Vagina (tissue), 2 donors: ENCODE measurements at regions not wholly inside any gene's neighbourhood (a gene's known extent, or its start where the extent isn't known, plus 50 kb on each side); places are given as distances from the start of the nearest gene placed in this dataset.

Experiments
- DNase-seq, 2 donors: peaks; one replicate each; pipeline ENCODE4 v3.0.0-alpha.2; 2017; ENCODE audit errors: extremely low spot score in 2 of 2
- H3K27ac ChIP-seq: fragments of 200-600 bp; sonication (generic); one replicate; pipeline ENCODE4 v1.5.1; 2019
- H3K27me3 ChIP-seq: fragments of 200-600 bp; sonication (generic); one replicate; pipeline ENCODE4 v1.5.1; 2019
- H3K36me3 ChIP-seq, 2 donors: fragments of 200-600 bp; sonication (generic); one replicate each; pipeline ENCODE4 v1.5.1; 2017 to 2019
- H3K4me1 ChIP-seq: fragments of 200-600 bp; sonication (generic); one replicate; pipeline ENCODE4 v1.5.1; 2019
- H3K4me3 ChIP-seq, 2 donors: fragments of 200-600 bp; sonication (generic); 1 replicate in 1 of 2; 2 replicates in 1 of 2; pipeline ENCODE4 v1.5.1; 2016 to 2019
- H3K9me3 ChIP-seq: fragments of 200-600 bp; sonication (generic); one replicate; pipeline ENCODE4 v1.5.1; 2019
- CTCF ChIP-seq, 3 experiments: fragments of 450-650 bp in 2 of 3; fragments of 200-600 bp in 1 of 3; sonication (generic) in 1 of 3; IDR thresholded peaks; one replicate each; pipeline ENCODE4 v1.5.1; 2017 to 2019; ENCODE audit warnings: antibody characterized with exemption in 3 of 3, mild to moderate bottlenecking in 2 of 3, moderate library complexity in 2 of 3
- POLR2A ChIP-seq, 2 donors: fragments of 450-650 bp; IDR thresholded peaks; one replicate each; pipeline ENCODE4 v1.6.1; 2017; ENCODE audit warnings: antibody characterized with exemption in 2 of 2, mild to moderate bottlenecking in 2 of 2, moderate library complexity in 2 of 2
- POLR2AphosphoS5 ChIP-seq, 2 donors: sonication (generic); formaldehyde crosslinking; IDR thresholded peaks; one replicate each; pipeline ENCODE4 v1.9.0; 2017; ENCODE audit warnings: antibody characterized with exemption in 2 of 2, mild to moderate bottlenecking in 2 of 2, low read depth in 1 of 2; ENCODE audit not compliant: insufficient read depth in 1 of 2
- intact Hi-C: fragments of 100-400 bp; cut with DNase I; formaldehyde crosslinking; loops from one replicate; pipeline ENCODE4 v1.15.1; 2023

DNA sequence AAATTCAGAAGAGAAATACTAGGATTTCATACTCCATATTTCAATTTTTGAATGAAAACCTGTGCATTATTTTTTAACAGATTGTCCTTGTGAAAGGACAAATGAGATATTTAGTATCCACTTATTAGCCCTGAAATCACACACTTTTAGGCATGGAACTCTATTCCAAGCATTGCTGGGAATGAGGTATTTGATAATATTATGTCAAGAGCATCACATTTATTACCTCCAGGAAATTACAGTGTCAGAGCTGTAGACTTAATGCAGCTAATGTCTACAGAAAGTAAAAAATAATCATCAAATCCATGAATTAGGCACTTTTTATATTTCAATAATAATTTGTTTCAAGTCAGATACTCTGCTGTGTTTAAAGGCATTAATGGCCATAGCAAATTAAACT is 753.8 kb downstream of the REEP3 start:
- no peak overlapping the region for H3K4me3 ChIP-seq
- no peaks in the 10 kb centered on the region for H3K4me1 ChIP-seq
- intact Hi-C loops, result no loop called here
- H3K27ac ChIP-seq, result no peak overlapping the region
- no peaks in the 10 kb centered on the region for H3K9me3 ChIP-seq
- no peak for DNase-seq
- H3K36me3 ChIP-seq, result no peaks in the 10 kb centered on the region
- no peaks in the 10 kb centered on the region for H3K27me3 ChIP-seq
- TF ChIP-seq CTCF (IDR thresholded peaks at IDR 0.05) (no peak), POLR2A (IDR thresholded peaks at IDR 0.05) (no peak), POLR2AphosphoS5 (IDR thresholded peaks at IDR 0.05; ENCODE audit: insufficient read depth in 1 of 2, low read depth in 1 of 2) (no peak)

- Histone ChIP-seq H3K36me3 (no peaks in the 10 kb centered on the region), H3K4me1 (no peaks in the 10 kb centered on the region), H3K27me3 (no peaks in the 10 kb centered on the region), H3K4me3 (no peak overlapping the region), H3K9me3 (no peaks in the 10 kb centered on the region), H3K27ac (no peak overlapping the region)
- DNase-seq, result no peak
- no peak for TF ChIP-seq POLR2A (IDR thresholded peaks at IDR 0.05)
- no peak for TF ChIP-seq POLR2AphosphoS5 (IDR thresholded peaks at IDR 0.05; ENCODE audit: insufficient read depth in 1 of 2, low read depth in 1 of 2)
- no peak for TF ChIP-seq CTCF (IDR thresholded peaks at IDR 0.05)
- intact Hi-C loops, result no loop called here
Observed at GRCh38 chr10:64275774-64276173, 754.6 kb downstream of the REEP3 start.

DNA sequence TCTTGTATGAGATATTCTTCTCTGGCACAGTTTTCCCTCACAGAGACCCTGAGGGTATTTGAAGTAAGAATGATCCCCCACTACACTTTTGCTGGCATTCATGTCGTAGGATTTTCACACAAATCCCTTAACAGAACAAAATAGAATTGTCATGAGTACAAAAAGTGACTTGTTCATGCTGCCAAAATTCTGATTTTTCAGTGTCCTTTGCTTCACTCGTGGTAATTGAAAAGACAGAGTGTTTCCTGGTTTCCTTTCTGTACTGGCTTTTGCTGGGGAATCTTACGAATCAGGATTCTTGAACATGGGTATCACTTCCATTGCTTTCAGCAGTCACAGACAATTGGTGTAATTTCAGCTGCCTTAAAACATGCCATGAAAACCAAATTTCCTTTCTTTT is 756.3 kb downstream of the REEP3 start:
- TF ChIP-seq CTCF (IDR thresholded peaks at IDR 0.05) (no peak), POLR2A (IDR thresholded peaks at IDR 0.05) (no peak), POLR2AphosphoS5 (IDR thresholded peaks at IDR 0.05; ENCODE audit: insufficient read depth in 1 of 2, low read depth in 1 of 2) (no peak)

GRCh38 chr10:64283621-64284020 is 762.4 kb downstream of the REEP3 start:
- TF ChIP-seq CTCF (IDR thresholded peaks at IDR 0.05) (no peak), POLR2A (IDR thresholded peaks at IDR 0.05) (no peak), POLR2AphosphoS5 (IDR thresholded peaks at IDR 0.05; ENCODE audit: insufficient read depth in 1 of 2, low read depth in 1 of 2) (no peak)

More for the DNA sequence above, 756.3 kb downstream of the REEP3 start:
- H3K36me3 ChIP-seq, result no peaks in the 10 kb centered on the region
- DNase-seq, result no peak
- no peaks in the 10 kb centered on the region for H3K9me3 ChIP-seq
- no peak overlapping the region for H3K27ac ChIP-seq
- intact Hi-C loops, result no loop called here
- H3K4me3 ChIP-seq, result no peak overlapping the region
- no peaks in the 10 kb centered on the region for H3K4me1 ChIP-seq
- H3K27me3 ChIP-seq, result no peaks in the 10 kb centered on the region

DNA sequence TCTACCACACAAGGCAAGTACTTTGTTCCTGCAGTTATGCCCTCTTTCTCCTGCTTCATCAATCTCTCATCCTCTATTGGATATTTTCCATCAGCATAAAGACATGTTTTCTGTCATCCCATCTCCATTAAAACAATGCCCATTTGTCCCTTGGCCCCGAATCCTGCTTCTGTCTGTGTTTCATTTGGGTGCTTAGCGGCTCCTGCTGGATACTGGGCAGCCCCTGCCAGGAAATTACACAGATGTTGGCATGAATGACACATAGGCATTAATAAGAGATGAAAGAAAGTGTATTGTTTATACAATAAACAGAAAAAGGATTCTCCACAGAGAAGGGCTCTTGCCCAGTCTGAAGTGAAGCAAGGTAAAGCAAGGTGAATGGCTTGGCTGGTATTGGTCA is 765.3 kb downstream of the REEP3 start:
- DNase-seq, result no peak
- intact Hi-C loops, result no loop called here
- H3K36me3 ChIP-seq, result no peaks in the 10 kb centered on the region
- H3K27me3 ChIP-seq, result no peaks in the 10 kb centered on the region
- TF ChIP-seq POLR2AphosphoS5 (IDR thresholded peaks at IDR 0.05; ENCODE audit: insufficient read depth in 1 of 2, low read depth in 1 of 2) (no peak), POLR2A (IDR thresholded peaks at IDR 0.05) (no peak), CTCF (IDR thresholded peaks at IDR 0.05) (no peak)
- H3K9me3 ChIP-seq, result no peaks in the 10 kb centered on the region
- no peak overlapping the region for H3K4me3 ChIP-seq
- no peak overlapping the region for H3K27ac ChIP-seq
- no peaks in the 10 kb centered on the region for H3K4me1 ChIP-seq

More at GRCh38 chr10:64283621-64284020, 762.4 kb downstream of the REEP3 start:
- no peak overlapping the region for H3K27ac ChIP-seq
- H3K9me3 ChIP-seq, result no peaks in the 10 kb centered on the region
- intact Hi-C loops, result no loop called here
- H3K4me3 ChIP-seq, result no peak overlapping the region
- no peak for DNase-seq
- H3K36me3 ChIP-seq, result no peaks in the 10 kb centered on the region
- H3K27me3 ChIP-seq, result no peaks in the 10 kb centered on the region
- H3K4me1 ChIP-seq, result no peaks in the 10 kb centered on the region
